Nephron progenitor cell (in vitro differentiated cells): ENCODE measurements at regions not wholly inside any gene's neighbourhood (a gene's known extent, or its start where the extent isn't known, plus 50 kb on each side); places are given as distances from the start of the nearest gene placed in this dataset.

Source experiments
- DNase-seq: peaks from one replicate; pipeline ENCODE4 v3.0.0; 2021
- H3K27ac Mint-ChIP-seq: 2 replicates; pipeline ENCODE4 v1.8.0; 2021; ENCODE audit warnings: mild to moderate bottlenecking, moderate library complexity, mixed read lengths
- H3K27me3 Mint-ChIP-seq: 2 replicates; pipeline ENCODE4 v1.8.0; 2021; ENCODE audit warnings: mild to moderate bottlenecking, low read depth, mixed read lengths; ENCODE audit not compliant: poor library complexity
- H3K36me3 Mint-ChIP-seq: 2 replicates; pipeline ENCODE4 v1.8.0; 2021; ENCODE audit warnings: low read depth, mixed read lengths
- H3K4me1 Mint-ChIP-seq: 2 replicates; pipeline ENCODE4 v1.8.0; 2021; ENCODE audit warnings: mixed read lengths
- H3K4me3 Mint-ChIP-seq: 2 replicates; pipeline ENCODE4 v1.8.0; 2021; ENCODE audit warnings: mild to moderate bottlenecking, moderate library complexity, mixed read lengths
- H3K9me3 Mint-ChIP-seq: 2 replicates; pipeline ENCODE4 v1.8.0; 2021; ENCODE audit warnings: mild to moderate bottlenecking, moderate library complexity, mixed read lengths
- TF ChIP-seq, protein P1 (sequence below): fragments of 200-600 bp; sonication (generic); IDR thresholded peaks from 2 replicates; pipeline ENCODE4 v1.5.0; 2021; ENCODE audit warnings: antibody characterized with exemption

DNA sequence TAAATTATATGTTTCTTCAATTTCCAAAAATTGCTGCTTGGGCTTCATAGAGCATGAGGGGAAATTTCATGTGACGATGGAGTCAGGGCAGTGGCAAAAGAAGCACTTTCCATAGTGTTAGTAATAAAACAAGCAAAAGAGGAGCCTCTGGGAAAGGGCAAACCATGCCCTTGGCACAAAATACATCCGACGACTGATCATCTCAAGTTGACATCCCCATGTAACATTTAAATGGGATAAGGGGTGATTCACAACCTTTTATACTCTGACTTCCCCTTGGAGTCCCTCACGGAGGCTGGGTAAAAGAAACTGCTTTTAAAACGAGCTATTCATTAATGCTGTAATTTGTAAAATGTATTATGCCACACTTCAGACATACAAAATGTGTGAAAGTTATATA, 161.4 kb upstream of the DMRT1 start:
- H3K27ac Mint-ChIP-seq = no peak overlapping the region
- H3K9me3 Mint-ChIP-seq = no peaks in the 10 kb centered on the region
- H3K36me3 Mint-ChIP-seq = peaks cover 38% of the 10 kb centered on the region
- no peak for DNase-seq
- H3K4me3 Mint-ChIP-seq = no peak overlapping the region
- TF ChIP-seq, protein P1, sequence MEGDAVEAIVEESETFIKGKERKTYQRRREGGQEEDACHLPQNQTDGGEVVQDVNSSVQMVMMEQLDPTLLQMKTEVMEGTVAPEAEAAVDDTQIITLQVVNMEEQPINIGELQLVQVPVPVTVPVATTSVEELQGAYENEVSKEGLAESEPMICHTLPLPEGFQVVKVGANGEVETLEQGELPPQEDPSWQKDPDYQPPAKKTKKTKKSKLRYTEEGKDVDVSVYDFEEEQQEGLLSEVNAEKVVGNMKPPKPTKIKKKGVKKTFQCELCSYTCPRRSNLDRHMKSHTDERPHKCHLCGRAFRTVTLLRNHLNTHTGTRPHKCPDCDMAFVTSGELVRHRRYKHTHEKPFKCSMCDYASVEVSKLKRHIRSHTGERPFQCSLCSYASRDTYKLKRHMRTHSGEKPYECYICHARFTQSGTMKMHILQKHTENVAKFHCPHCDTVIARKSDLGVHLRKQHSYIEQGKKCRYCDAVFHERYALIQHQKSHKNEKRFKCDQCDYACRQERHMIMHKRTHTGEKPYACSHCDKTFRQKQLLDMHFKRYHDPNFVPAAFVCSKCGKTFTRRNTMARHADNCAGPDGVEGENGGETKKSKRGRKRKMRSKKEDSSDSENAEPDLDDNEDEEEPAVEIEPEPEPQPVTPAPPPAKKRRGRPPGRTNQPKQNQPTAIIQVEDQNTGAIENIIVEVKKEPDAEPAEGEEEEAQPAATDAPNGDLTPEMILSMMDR = no peak
- no peaks in the 10 kb centered on the region for H3K27me3 Mint-ChIP-seq
- H3K4me1 Mint-ChIP-seq = peaks cover 46% of the 10 kb centered on the region

DNA sequence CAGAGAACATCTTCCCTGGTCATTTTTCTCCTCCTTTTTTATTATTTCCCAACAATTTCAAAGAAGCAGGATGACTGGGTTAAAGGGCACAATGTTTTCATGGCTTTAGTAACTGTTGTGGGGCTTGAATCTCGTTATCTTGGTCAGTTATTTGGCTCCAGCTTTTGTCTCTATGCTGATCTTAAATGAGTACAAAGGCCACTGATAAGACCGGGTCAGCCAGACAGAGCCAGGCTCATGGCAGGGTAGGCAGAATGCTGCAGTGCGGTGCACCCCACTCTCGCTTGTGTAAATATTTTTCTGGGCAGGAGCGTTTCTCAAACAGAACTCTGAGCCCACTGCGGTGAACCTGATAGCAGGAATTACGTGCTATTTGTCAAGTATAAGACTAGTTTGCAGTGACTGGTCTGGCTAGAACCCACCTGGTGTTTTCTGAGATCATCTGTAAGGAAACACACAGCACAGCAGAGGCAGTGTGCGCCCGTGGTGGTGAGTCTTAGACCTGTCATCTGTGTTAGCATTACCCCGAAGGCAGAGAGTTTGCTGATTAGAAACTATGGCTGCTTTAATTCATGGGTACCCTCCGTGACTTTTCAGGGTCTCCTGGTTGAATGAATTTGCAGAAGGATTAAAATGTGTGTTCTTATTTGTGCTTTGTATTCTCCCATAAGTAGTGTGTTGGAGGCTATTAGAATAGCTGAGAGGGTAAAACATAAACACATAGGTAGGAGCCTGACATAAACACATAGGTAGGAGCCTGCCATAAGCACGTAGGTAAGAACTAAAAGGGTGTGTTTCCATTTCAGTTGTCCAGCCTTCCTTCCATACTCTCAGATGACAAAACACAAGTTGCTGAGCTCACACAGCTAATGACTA, 158.6 kb upstream of the DMRT1 start:
- TF ChIP-seq, protein P1 = no peak
- peaks cover 68% of the 10 kb centered on the region for H3K4me1 Mint-ChIP-seq
- peak overlapping the region; percentile 96 for H3K27ac Mint-ChIP-seq
- peaks cover 12% of the 10 kb centered on the region for H3K9me3 Mint-ChIP-seq
- H3K27me3 Mint-ChIP-seq = peaks cover 3% of the 10 kb centered on the region
- no peak for DNase-seq
- H3K4me3 Mint-ChIP-seq = peak overlapping the region; percentile 32
- H3K36me3 Mint-ChIP-seq = peaks cover 52% of the 10 kb centered on the region

DNA sequence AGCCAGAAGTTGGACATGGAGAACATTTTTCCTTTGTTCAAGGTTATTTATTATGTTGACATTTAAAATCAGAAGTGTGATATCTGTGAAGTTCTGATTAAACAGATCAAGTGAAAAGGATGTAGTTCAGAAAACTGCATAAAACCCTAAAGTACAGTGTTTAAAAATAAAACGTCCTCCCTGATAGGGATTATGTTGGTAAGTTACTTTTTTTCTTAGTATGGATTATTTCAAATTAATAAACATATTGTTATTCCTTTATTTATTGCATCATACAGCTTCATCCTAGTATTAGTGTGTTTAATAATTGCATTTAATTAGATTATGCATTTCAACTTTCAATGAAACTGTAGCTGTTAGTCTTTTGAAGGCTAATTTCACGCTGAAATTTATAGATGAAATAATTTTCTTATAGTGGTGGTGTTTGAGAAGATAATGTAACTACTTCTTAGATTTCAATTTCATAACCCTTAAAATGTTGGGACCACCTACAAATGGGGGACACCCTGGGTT, 157.9 kb upstream of the DMRT1 start:
- Mint-ChIP-seq H3K4me1 (peaks cover 75% of the 10 kb centered on the region), H3K27me3 (peaks cover 3% of the 10 kb centered on the region), H3K9me3 (peaks cover 16% of the 10 kb centered on the region), H3K4me3 (peak overlapping the region; percentile 79), H3K27ac (peak overlapping the region; percentile 83), H3K36me3 (peaks cover 50% of the 10 kb centered on the region)
- TF ChIP-seq, protein P1 = no peak
- DNase-seq = no peak

DNA sequence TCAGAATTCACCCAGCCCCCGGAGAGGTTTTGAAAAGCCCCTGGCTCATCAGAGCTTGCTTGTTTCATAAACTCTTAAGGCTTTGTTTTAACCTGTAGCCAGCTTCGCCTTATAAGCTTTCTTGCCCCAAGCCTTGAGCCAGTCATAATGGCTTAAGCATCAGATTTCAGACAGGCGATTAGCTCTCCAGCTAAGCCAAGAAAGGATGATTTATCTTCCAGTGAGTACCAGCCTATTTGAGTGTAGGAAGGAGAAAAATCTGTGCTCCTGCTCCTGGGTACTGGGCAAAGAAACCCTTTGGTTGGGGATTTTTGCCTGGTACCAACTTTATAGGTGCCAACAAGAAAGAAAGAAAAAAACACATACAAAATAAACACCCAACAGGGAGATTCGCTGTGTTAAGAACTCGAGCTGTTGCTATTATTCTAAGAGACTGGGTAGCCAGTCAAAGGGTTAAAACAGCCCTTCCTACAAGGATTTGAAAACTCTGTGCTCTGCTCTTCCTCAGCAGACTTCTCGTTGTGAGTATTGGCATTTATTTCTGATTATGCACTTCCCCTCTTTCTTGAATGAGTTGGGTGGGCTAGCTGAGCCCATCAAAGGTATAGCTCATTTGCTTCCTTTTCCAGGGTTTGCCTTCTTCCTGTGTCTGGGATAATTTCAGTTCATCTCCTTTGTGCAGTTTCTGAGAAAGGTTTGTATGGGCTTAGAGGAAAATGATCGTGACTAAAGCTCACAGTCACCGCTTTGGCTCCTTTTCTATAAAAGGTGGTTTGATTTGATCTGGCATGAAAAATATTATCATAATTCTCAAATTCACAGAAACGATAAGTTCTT, 157.2 kb upstream of the DMRT1 start:
- Mint-ChIP-seq H3K27ac (peak overlapping the region; percentile 97), H3K27me3 (peaks cover 3% of the 10 kb centered on the region), H3K36me3 (peaks cover 44% of the 10 kb centered on the region), H3K4me3 (peak overlapping the region; percentile 79), H3K9me3 (peaks cover 16% of the 10 kb centered on the region), H3K4me1 (peaks cover 77% of the 10 kb centered on the region)
- peak; percentile 29 for DNase-seq
- TF ChIP-seq, protein P1 = no peak

DNA sequence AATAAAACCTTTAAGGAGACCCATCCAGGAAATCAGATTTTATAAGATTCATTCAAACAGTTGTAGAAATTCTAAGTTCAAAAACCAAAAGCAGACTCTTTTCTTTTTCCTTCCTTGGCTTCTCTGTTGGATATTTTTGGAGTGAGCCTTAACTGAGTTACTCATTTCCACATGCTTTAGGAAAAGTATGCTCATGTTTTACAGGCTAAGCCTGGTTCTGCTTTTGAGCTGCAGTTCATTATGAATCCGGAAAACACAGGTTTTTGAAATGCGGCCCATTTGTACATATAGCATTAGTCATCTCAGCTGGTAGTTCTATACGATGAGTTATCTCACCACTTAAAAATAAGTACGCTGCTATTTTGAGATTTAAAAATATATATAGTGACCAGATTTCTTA, 156.6 kb upstream of the DMRT1 start:
- TF ChIP-seq, protein P1 = no peak
- DNase-seq = no peak
- Mint-ChIP-seq H3K4me3 (peak overlapping the region; percentile 79), H3K36me3 (peaks cover 44% of the 10 kb centered on the region), H3K4me1 (peaks cover 82% of the 10 kb centered on the region), H3K9me3 (peaks cover 16% of the 10 kb centered on the region), H3K27ac (peak overlapping the region; percentile 97), H3K27me3 (peaks cover 3% of the 10 kb centered on the region)
